Peyer's patch (tissue), 4 donors: ENCODE measurements at regions not wholly inside any gene's neighbourhood (a gene's known extent, or its start where the extent isn't known, plus 50 kb on each side); places are given as distances from the start of the nearest gene placed in this dataset.

Source experiments
- POLR2A ChIP-seq, 2 donors: fragments of 450-650 bp; IDR thresholded peaks; one replicate each; pipeline ENCODE4 v1.5.1; 2017; ENCODE audit warnings: antibody characterized with exemption in 2 of 2, mild to moderate bottlenecking in 2 of 2, moderate library complexity in 2 of 2
- TF ChIP-seq, protein P1 (sequence below), 6 experiments: fragments of 450-650 bp in 4 of 6; fragments of 200-600 bp in 2 of 6; sonication (generic) in 1 of 6; IDR thresholded peaks; one replicate each; pipeline ENCODE4 v1.5.1; 2017 to 2019; ENCODE audit warnings: antibody characterized with exemption in 6 of 6, mild to moderate bottlenecking in 3 of 6, moderate library complexity in 1 of 6

DNA sequence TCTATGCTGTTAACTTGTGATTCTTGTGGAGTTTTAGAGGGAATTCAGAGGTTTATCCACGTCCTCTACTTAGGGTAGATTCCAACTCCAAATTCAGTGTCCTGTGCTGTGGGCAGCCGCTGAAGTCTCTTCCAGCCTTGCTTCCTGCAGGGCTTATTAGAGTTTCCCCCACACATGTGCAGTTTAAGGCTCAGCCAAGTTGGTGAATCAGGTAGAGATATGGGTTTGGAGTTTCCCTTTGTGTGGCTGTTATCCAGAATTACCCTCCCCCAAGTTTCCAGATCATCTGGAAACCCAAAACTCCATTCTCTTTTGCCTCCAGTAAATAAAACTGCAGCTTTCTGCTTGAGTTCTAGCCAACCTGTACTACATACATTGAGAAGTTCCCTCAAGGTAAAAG is 853.7 kb downstream of the GALC start:
- TF ChIP-seq, protein P1, sequence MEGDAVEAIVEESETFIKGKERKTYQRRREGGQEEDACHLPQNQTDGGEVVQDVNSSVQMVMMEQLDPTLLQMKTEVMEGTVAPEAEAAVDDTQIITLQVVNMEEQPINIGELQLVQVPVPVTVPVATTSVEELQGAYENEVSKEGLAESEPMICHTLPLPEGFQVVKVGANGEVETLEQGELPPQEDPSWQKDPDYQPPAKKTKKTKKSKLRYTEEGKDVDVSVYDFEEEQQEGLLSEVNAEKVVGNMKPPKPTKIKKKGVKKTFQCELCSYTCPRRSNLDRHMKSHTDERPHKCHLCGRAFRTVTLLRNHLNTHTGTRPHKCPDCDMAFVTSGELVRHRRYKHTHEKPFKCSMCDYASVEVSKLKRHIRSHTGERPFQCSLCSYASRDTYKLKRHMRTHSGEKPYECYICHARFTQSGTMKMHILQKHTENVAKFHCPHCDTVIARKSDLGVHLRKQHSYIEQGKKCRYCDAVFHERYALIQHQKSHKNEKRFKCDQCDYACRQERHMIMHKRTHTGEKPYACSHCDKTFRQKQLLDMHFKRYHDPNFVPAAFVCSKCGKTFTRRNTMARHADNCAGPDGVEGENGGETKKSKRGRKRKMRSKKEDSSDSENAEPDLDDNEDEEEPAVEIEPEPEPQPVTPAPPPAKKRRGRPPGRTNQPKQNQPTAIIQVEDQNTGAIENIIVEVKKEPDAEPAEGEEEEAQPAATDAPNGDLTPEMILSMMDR (IDR thresholded peaks at IDR 0.05) = no peak
- no peak for TF ChIP-seq POLR2A (IDR thresholded peaks at IDR 0.05)
